BE2C (cell line): ENCODE measurements at regions not wholly inside any gene's neighbourhood (a gene's known extent, or its start where the extent isn't known, plus 50 kb on each side); places are given as distances from the start of the nearest gene placed in this dataset.

Experiments used
- DNase-seq: peaks from one replicate; pipeline ENCODE4 v3.0.0-alpha.2; 2020
- H3K27me3 ChIP-seq: fragments of 250-450 bp; sonication (Bioruptor Pico); 2 replicates; pipeline ENCODE4 v1.5.1; 2020; ENCODE audit warnings: mild to moderate bottlenecking
- H3K36me3 ChIP-seq: fragments of 250-450 bp; sonication (Bioruptor Pico); 2 replicates; pipeline ENCODE4 v1.5.1; 2020; ENCODE audit warnings: mild to moderate bottlenecking
- H3K4me1 ChIP-seq: fragments of 250-450 bp; sonication (Bioruptor Pico); 2 replicates; pipeline ENCODE4 v1.5.1; 2020
- H3K4me3 ChIP-seq: 2 replicates; pipeline ENCODE4 v1.5.1; 2011; ENCODE audit warnings: low read depth, low read length
- H3K9me3 ChIP-seq: fragments of 250-450 bp; sonication (Bioruptor Pico); 2 replicates; pipeline ENCODE4 v1.5.1; 2020
- TF ChIP-seq, protein P1 (sequence below): IDR thresholded peaks from 2 replicates; pipeline ENCODE4 v1.5.1; 2012; ENCODE audit warnings: mild to moderate bottlenecking, low read depth, low read length

DNA sequence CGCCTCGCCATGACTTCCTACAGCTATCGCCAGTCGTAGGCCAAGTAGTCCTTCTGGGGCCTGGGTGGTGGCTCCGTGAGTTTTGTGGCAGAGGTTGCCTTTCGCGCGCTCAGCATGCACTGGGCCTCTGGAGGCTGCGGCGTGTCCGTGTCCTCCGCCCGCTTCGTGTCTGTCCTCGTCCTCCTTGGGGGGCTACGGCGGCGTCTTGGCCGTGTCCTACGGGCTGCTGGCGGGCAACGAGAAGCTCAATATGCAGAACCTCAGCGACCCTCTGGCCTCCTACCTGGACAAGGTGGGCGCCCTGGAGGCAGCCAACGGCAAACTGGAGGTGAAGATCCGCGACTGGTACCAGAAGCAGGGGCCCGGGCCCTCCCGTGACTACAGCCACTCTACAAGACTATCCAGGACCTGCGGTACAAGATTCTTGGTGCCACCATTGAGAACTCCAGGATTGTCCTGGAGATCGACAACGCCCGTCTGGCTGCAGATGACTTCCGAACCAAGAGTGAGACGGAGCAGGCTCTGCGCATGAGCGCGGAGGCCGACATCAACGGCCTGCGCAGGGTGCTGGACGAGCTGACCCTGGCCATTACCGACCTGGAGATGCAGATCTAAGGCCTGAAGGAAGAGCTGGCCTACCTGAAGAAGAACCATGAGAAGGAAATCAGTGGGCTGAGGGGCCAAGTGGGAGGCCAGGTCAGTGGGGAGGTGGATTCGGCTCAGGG, 296.3 kb downstream of the OGFRL1 start:
- no peaks in the 10 kb centered on the region for H3K9me3 ChIP-seq
- DNase-seq: no peak
- no peaks in the 10 kb centered on the region for H3K4me1 ChIP-seq
- no peak overlapping the region for H3K4me3 ChIP-seq
- TF ChIP-seq, protein P1, sequence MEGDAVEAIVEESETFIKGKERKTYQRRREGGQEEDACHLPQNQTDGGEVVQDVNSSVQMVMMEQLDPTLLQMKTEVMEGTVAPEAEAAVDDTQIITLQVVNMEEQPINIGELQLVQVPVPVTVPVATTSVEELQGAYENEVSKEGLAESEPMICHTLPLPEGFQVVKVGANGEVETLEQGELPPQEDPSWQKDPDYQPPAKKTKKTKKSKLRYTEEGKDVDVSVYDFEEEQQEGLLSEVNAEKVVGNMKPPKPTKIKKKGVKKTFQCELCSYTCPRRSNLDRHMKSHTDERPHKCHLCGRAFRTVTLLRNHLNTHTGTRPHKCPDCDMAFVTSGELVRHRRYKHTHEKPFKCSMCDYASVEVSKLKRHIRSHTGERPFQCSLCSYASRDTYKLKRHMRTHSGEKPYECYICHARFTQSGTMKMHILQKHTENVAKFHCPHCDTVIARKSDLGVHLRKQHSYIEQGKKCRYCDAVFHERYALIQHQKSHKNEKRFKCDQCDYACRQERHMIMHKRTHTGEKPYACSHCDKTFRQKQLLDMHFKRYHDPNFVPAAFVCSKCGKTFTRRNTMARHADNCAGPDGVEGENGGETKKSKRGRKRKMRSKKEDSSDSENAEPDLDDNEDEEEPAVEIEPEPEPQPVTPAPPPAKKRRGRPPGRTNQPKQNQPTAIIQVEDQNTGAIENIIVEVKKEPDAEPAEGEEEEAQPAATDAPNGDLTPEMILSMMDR: no peak
- no peaks in the 10 kb centered on the region for H3K27me3 ChIP-seq
- no peaks in the 10 kb centered on the region for H3K36me3 ChIP-seq

DNA sequence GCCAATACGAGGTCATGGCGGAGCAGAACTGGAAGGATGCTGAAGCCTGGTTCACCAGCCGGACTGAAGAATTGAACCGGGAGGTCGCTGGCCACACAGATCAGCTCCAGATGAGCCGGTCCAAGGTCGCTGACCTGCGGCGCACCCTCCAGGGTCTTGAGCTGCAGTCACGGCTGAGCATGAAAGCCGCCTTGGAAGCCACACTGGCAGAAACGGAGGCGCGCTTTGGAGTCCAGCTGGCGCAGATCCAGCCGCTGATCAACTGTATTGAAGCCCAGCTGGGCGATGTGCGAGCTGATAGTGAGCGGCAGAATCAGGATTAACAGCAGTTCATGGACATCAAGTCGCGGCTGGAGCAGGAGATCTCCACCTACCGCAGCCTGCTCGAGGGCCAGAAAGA, 296.9 kb downstream of the OGFRL1 start:
- DNase-seq: no peak
- H3K36me3 ChIP-seq: no peaks in the 10 kb centered on the region
- no peaks in the 10 kb centered on the region for H3K27me3 ChIP-seq
- H3K4me1 ChIP-seq: no peaks in the 10 kb centered on the region
- no peak overlapping the region for H3K4me3 ChIP-seq
- no peaks in the 10 kb centered on the region for H3K9me3 ChIP-seq
- TF ChIP-seq, protein P1: no peak

DNA sequence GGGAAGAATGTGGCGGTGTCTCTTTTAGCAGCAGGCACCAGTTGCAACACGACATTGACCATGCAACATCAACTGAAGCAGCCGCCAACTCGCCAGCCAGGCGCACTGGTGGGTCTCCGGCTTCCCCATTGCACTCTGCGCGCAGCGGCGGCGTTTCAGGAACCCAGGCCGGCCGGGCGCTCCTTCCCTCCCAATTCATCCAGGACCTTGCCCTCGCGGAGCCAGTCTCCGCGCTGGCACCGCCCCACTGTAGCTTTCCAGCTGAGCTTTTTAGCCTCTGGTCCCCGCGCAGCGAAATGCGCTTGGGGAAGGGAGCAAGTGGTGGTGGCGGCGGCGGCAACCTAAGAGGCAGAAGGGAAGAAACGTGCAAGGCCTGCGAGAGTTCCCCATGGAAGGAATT, 297.9 kb upstream of the RIMS1 start:
- TF ChIP-seq, protein P1: no peak
- DNase-seq: no peak
- Histone ChIP-seq H3K36me3 (no peaks in the 10 kb centered on the region), H3K27me3 (no peaks in the 10 kb centered on the region), H3K4me1 (no peaks in the 10 kb centered on the region), H3K9me3 (no peaks in the 10 kb centered on the region), H3K4me3 (no peak overlapping the region)

DNA sequence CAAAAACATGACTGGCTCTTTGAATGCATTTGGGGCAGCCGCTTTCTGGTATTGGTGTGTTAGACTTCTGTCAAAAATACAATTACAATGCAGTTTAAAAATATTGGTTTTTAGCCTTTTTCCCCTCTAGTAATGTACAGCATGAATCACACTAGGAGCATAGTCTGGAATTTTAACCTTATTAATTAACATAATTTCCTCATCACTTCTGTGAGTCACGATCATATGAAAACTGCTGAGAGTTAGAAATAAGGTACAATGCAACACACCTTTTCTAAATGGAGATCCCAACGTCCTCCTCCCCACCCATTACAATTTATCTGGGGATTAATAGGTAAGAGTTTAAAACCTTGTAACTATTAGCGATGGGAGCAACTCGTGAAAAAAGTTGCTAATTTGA, 297.1 kb upstream of the RIMS1 start:
- no peaks in the 10 kb centered on the region for H3K27me3 ChIP-seq
- H3K9me3 ChIP-seq: no peaks in the 10 kb centered on the region
- H3K4me3 ChIP-seq: no peak overlapping the region
- H3K36me3 ChIP-seq: no peaks in the 10 kb centered on the region
- TF ChIP-seq, protein P1: no peak
- H3K4me1 ChIP-seq: no peaks in the 10 kb centered on the region
- DNase-seq: no peak

DNA sequence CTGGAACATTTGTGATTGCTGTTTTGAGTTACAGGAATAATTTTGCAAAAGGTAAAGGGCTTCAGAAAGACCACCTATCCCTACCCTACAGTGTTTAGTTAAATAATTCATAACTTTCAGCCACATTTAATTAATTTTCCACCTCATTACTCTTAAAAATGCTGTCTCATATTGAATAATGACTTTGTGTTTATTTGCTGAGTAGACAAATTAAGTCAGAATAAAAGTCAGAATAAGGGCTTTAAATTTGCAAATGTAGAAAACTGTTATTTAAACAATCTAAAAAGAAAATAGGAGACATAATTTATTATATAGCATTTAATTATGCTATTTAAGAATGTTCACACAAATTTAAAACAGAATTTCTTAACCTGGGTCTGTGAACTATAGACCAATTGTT, 293.7 kb upstream of the RIMS1 start:
- TF ChIP-seq, protein P1: no peak
- DNase-seq: no peak
- Histone ChIP-seq H3K4me1 (no peaks in the 10 kb centered on the region), H3K36me3 (no peaks in the 10 kb centered on the region), H3K27me3 (no peaks in the 10 kb centered on the region), H3K9me3 (no peaks in the 10 kb centered on the region), H3K4me3 (no peak overlapping the region)

DNA sequence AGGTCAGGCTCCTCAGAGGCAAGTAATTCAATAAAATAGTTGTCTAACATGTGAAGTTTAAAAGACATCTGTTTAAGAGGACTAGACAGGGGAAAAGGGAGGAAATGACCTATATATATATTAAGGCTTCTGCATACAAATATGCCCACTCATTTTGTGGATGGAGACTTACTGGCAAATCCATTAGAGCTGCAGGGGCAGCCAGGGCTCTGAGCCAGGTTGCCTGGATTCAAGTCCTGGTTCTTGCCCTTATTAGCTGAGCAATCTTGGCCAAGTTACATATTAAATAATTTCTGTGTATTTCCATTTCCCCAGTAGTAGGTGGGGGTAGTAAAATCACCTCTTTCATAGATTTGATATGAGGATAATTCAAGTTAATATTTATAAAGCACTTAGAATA, 287.0 kb upstream of the RIMS1 start:
- Histone ChIP-seq H3K36me3 (no peaks in the 10 kb centered on the region), H3K9me3 (no peaks in the 10 kb centered on the region), H3K4me3 (no peak overlapping the region), H3K4me1 (no peaks in the 10 kb centered on the region), H3K27me3 (no peaks in the 10 kb centered on the region)
- DNase-seq: no peak
- TF ChIP-seq, protein P1: no peak
